Smooth muscle cell (in vitro differentiated cells): ENCODE measurements at regions not wholly inside any gene's neighbourhood (a gene's known extent, or its start where the extent isn't known, plus 50 kb on each side); places are given as distances from the start of the nearest gene placed in this dataset.

Experiments used
- DNase-seq: peaks from one replicate; lab custom pipeline; 2025; ENCODE audit not compliant: unreplicated experiment; lab: John Stamatoyannopoulos, UW
- H2AFZ ChIP-seq: fragments of 200-600 bp; sonication (generic); 2 replicates; pipeline ENCODE4 v1.6.0; 2016; ENCODE audit warnings: antibody characterized with exemption, low read depth, mild to moderate bottlenecking
- H3F3A ChIP-seq: fragments of 200-600 bp; sonication (generic); 2 replicates; pipeline ENCODE4 v1.6.0; 2017; ENCODE audit warnings: antibody characterized with exemption, low read depth
- H3K27ac ChIP-seq: fragments of 200-600 bp; sonication (generic); 2 replicates; pipeline ENCODE4 v1.5.1; 2016; ENCODE audit warnings: low read depth, mild to moderate bottlenecking
- H3K27me3 ChIP-seq: fragments of 200-600 bp; sonication (generic); 2 replicates; pipeline ENCODE4 v1.6.1; 2016; ENCODE audit warnings: low read depth, mild to moderate bottlenecking
- H3K36me3 ChIP-seq: fragments of 200-600 bp; sonication (generic); 2 replicates; pipeline ENCODE4 v1.5.1; 2016; ENCODE audit warnings: low read depth
- H3K4me1 ChIP-seq: fragments of 200-600 bp; sonication (generic); 2 replicates; pipeline ENCODE4 v1.5.1; 2016; ENCODE audit warnings: low read depth
- H3K4me2 ChIP-seq: fragments of 200-600 bp; sonication (generic); 2 replicates; pipeline ENCODE4 v1.6.0; 2016; ENCODE audit warnings: mild to moderate bottlenecking
- H3K4me3 ChIP-seq: fragments of 200-600 bp; sonication (generic); 2 replicates; pipeline ENCODE4 v1.5.1; 2016; ENCODE audit warnings: mild to moderate bottlenecking
- H3K79me2 ChIP-seq: fragments of 200-600 bp; sonication (generic); 2 replicates; pipeline ENCODE4 v1.6.0; 2016; ENCODE audit warnings: low read depth, mild to moderate bottlenecking
- H3K9ac ChIP-seq: fragments of 200-600 bp; sonication (generic); 2 replicates; pipeline ENCODE4 v1.6.0; 2016; ENCODE audit warnings: low read depth
- H3K9me3 ChIP-seq: fragments of 200-600 bp; sonication (generic); replicated peaks from 2 replicates; pipeline ENCODE4 v1.5.1; 2016; ENCODE audit warnings: low read depth
- H4K20me1 ChIP-seq: fragments of 200-600 bp; sonication (generic); 2 replicates; pipeline ENCODE4 v1.6.0; 2016; ENCODE audit warnings: low read depth
- CTCF ChIP-seq: fragments of 200-600 bp; sonication (generic); IDR thresholded peaks from 2 replicates; pipeline ENCODE4 v1.5.1; 2017; ENCODE audit warnings: borderline replicate concordance, mild to moderate bottlenecking, antibody characterized with exemption; ENCODE audit not compliant: insufficient read depth, poor library complexity, severe bottlenecking
- WGBS: methylation state at CpG from one replicate; pipeline ENCODE4 v1.1.7; 2016; ENCODE audit warnings: low lambda C conversion rate; 5-methylcytosine and 5-hydroxymethylcytosine counted together

- Histone ChIP-seq H3K27ac (no peak overlapping the region), H3K79me2 (no peaks in the 10 kb centered on the region), H3K4me2 (no peak overlapping the region), H3K9me3 (no peaks in the 10 kb centered on the region), H3K27me3 (peaks cover 3% of the 10 kb centered on the region), H4K20me1 (no peaks in the 10 kb centered on the region), H3K9ac (no peak overlapping the region), H3K4me3 (no peak overlapping the region), H3F3A (no peaks in the 10 kb centered on the region), H3K4me1 (no peaks in the 10 kb centered on the region), H2AFZ (no peak overlapping the region), H3K36me3 (no peaks in the 10 kb centered on the region)
- no peak for DNase-seq
- no peak for TF ChIP-seq CTCF
Measured at GRCh38 chr5:121711416-121711815, 140.3 kb upstream of the FTMT start.

- TF ChIP-seq CTCF = no peak
- Histone ChIP-seq H3K4me3 (no peak overlapping the region), H3K79me2 (no peaks in the 10 kb centered on the region), H3K27ac (no peak overlapping the region), H3K4me1 (no peaks in the 10 kb centered on the region), H2AFZ (no peak overlapping the region), H3F3A (no peaks in the 10 kb centered on the region), H3K4me2 (no peak overlapping the region), H3K36me3 (no peaks in the 10 kb centered on the region), H3K27me3 (no peaks in the 10 kb centered on the region), H3K9me3 (no peaks in the 10 kb centered on the region), H4K20me1 (no peaks in the 10 kb centered on the region), H3K9ac (no peak overlapping the region)
- no peak for DNase-seq
- 93% methylated on average over 2 of the region's 2 CpGs for WGBS
Measured at GRCh38 chr5:121719255-121719654, 132.4 kb upstream of the FTMT start.

GRCh38 chr5:121725450-121725849 is 126.2 kb upstream of the FTMT start:
- Histone ChIP-seq H3K9ac (no peak overlapping the region), H3K4me1 (no peaks in the 10 kb centered on the region), H3K27me3 (no peaks in the 10 kb centered on the region), H4K20me1 (no peaks in the 10 kb centered on the region), H3F3A (no peaks in the 10 kb centered on the region), H3K4me3 (no peak overlapping the region), H3K4me2 (no peak overlapping the region), H3K9me3 (no peaks in the 10 kb centered on the region), H2AFZ (no peak overlapping the region), H3K27ac (no peak overlapping the region), H3K79me2 (no peaks in the 10 kb centered on the region), H3K36me3 (no peaks in the 10 kb centered on the region)
- DNase-seq = no peak
- 83% methylated on average over 1 of the region's 1 CpG for WGBS
- no peak for TF ChIP-seq CTCF

GRCh38 chr5:121726991-121727390 is 124.7 kb upstream of the FTMT start:
- H3K27ac ChIP-seq = no peak overlapping the region
- H3K9ac ChIP-seq = no peak overlapping the region
- no peaks in the 10 kb centered on the region for H3K27me3 ChIP-seq
- no peaks in the 10 kb centered on the region for H3F3A ChIP-seq
- no peaks in the 10 kb centered on the region for H3K36me3 ChIP-seq
- H3K4me3 ChIP-seq = no peak overlapping the region
- no peak for DNase-seq
- H2AFZ ChIP-seq = no peak overlapping the region
- H3K4me2 ChIP-seq = no peak overlapping the region
- WGBS = 96% methylated on average over 8 of the region's 8 CpGs
- H3K79me2 ChIP-seq = no peaks in the 10 kb centered on the region
- no peaks in the 10 kb centered on the region for H4K20me1 ChIP-seq
- TF ChIP-seq CTCF = no peak
- H3K4me1 ChIP-seq = no peaks in the 10 kb centered on the region
- H3K9me3 ChIP-seq = no peaks in the 10 kb centered on the region
